ENCODE measurements at regions not wholly inside any gene's neighbourhood (a gene's known extent, or its start where the extent isn't known, plus 50 kb on each side); places are given as distances from the start of the nearest gene placed in this dataset.

DNA sequence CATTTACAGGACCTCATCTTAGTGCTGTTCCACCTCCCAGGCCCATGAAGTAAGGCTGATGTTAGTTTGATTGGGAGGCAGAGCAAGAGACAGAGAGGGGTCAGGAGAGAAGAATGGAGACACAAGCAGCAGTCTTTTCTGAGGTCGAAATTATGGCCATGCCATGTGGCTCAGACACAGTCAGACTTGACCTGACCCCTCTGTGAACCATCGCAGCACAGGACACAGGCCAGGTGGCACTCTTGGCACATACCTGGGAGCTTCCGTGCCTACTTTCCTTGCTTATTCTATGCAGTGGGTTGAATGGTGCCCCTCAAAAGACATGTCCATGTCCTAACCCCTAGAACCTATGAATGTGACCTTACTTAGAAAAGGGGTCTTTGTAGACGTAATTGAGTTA, 254.9 kb downstream of the MAFB start:
- no peak for DNase-seq (ENCODE audit: low spot score)
- intact Hi-C loops (cut with DNase I) = no loop called here

DNA sequence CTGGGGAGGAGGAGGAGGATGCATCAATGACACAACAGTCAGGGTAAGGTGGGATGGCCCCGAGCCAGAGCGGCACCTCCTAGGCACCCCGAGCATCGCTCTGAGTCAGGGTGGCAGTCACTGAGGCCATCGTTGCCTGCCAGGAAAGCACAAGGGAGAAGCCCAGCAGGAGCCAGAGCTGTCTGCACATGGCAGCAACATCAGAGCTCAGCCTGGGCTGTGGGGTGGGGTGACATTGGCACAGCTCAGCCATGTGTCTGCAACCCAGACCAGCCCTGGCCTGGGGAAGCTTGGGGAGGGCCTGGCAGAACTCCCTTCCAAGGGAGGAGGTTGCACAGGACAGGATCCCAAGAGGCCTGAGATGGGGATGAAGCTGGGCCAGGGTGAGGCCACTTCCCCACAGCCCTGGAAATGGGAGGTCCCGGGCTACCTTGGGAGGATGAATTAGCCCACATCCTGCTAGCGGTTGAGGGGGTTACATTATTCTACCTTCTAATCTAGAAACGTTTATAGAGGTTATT, 255.6 kb downstream of the MAFB start:
- DNase-seq (ENCODE audit: low spot score) = no peak

DNA sequence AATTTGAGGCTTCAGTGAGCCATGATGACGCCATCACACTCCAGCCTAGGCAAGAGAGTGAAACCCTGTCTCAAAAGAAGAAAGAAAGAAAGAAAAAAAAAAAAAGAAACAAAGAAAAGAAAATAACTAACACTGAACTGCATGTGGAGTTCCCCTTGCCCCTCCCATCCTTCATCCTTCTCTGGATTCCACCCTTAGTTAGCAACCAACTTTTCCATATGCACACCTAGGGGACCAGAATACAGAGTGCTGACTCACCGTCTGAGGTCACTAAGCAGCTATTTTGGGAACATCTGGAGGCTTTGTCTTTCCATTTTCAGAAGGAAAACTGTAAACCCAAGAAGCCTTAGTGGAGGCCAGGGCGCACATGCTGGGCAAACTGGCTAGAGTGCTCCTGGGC, 257.4 kb downstream of the MAFB start:
- no peak for DNase-seq (ENCODE audit: low spot score)
- intact Hi-C loops (cut with DNase I) = no loop called here

More for the DNA sequence above, 255.6 kb downstream of the MAFB start:
- intact Hi-C loops (cut with DNase I) = no loop called here

DNA sequence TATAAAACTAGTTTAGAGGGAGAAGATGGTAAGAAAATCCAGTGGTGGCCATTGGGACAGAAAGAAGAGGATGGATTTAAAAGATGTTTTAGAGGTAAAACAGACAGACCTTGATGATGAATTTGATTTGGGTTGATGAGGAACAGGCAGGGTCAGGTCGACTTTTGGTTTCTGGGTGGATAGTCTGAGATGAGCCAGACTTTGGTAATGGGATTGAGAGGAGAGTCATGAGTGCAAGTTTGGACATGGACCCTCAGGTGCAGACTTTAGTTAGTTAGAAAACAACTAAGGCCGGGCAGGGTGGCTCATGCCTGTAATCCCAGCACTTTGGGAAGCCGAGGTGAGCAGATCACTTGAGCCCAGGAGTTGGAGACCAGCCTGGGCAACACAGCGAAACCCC, 257.9 kb downstream of the MAFB start:
- intact Hi-C loops (cut with DNase I) = no loop called here
- no peak for DNase-seq (ENCODE audit: low spot score)

DNA sequence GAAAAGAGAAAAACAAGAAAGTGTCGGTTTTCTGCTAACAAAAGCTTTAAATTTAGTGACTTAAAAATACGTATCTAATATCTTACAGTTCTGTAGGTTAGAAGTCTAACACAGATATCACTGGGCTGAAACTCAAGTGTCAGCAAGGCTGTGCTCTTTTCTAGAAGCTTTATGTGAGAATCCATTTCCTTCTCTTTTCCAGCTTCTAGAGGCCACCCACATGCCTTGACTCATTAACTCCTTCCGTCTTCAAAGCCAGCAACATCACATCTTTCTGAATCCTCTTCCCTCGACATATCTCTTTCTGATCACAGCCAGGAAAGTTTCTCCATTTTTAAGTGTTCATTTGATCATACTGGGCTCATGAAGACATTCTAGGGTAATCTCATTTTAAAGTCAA, 262.0 kb downstream of the MAFB start:
- no peak for DNase-seq (ENCODE audit: low spot score)
- intact Hi-C loops (cut with DNase I) = no loop called here

DNA sequence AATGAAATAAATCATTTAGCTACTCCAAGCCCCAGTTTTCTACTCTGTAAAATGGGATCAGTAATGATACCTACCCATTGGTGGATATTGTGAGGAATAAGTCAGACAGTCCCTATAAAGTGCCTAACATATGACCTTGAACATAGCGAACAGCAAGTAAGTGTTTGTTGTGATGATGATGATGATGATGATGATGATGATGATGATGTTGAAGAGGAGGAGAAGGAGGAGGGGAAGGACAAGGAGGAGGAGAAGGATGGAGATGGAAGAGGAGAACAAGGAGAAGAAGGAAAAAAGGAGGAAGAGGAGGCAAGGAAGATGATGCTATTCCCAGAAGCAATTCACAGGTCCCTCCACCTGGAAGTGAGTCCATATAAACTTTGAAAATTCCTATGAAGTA, 264.3 kb downstream of the MAFB start:
- DNase-seq (ENCODE audit: low spot score) = no peak
- intact Hi-C loops (cut with DNase I) = no loop called here

DNA sequence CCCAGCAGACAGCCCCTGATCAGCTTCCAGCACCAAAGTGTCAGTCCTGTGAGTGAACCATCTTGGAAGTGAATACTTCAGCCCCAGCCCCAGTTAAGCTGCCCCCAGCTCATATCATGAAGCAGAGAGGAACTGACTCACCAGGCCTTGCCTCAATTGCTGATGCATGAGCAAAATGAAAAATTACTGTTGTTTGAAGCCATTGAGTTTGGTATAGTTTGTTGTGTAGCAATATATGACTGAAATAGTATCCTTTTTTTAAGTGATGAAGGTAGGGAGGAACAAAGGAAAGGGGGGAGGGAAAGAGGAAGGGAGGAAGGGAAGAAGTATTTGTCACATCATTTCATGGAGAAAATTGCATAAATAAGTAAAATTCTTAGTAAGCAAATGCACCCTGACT, 266.4 kb downstream of the MAFB start:
- intact Hi-C loops (cut with DNase I) = no loop called here
- DNase-seq (ENCODE audit: low spot score) = no peak

DNA sequence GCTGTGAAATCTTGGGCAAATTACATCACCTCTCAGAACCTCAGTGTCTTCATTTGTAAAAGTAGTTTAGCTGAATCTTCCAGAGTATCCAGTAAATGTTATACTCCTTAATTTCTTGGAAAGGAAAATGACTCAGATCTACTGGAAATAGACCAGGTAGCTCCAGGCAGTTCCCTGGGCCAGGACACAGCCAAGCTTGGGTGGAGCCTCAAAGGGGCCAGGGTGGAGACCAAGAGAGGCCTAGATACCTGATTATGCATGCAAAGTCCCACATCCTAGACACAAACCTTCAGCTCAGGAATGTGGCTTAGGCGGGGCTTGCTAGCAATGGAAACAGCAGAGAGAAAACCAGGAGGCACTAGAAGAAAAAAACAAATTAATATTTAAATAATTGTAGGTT, 272.8 kb downstream of the MAFB start:
- intact Hi-C loops (cut with DNase I) = no loop called here
- DNase-seq (ENCODE audit: low spot score) = no peak

DNA sequence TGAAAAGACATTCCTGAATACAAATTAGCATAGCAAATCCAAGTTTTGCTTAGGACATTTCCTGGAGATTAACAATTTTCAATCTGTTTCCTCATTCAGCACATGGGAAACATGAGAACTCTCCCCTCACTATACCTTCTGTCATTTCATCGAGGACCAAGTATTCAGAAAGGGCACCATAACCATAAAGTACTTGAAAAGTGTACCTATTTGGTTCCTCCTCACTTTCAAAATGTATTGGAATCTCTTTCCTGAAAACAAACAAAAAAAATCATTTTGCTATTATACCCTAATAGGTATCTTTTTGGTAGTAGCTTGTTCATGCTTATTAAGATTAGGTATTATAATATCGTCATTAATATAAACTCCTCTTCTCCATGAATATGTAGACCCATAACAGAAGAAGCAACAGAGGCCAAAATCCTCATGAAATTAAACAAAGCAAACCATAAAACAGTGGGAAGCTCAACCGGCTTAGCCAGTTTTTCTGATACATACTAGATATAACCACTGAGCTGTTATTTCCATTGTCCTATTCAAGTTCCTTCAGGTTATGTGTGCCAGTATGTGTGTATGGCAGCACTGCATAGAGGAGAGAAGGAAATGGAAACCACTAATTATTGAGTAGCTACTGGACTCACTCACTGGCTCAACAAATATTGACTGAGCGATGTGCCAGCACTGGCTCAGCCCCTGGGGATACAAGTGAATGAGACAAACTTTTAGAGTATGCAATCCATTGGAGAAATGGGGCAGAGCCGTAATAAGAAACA, 274.0 kb downstream of the MAFB start:
- intact Hi-C loops (cut with DNase I) = no loop called here
- no peak for DNase-seq (ENCODE audit: low spot score)

DNA sequence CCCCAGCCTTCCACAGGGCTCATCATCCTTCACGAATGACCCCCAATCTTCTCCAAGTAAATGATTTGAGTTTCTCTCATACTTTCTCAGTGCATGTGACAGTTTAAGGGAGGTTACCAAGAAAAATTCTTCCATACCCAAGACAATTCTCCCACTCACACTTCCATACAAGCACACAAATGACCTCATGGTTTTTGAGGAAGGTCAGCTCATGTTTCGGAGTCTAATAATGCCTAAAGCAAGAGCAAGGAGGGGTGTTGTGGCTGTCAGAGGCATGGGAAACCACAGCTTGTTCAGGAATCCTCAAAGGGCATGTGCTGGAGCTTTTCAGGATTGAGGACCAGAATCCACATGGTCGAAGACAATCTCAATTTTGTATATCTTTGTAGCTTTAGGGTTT, 279.0 kb downstream of the MAFB start:
- intact Hi-C loops (cut with DNase I) = no loop called here

DNA sequence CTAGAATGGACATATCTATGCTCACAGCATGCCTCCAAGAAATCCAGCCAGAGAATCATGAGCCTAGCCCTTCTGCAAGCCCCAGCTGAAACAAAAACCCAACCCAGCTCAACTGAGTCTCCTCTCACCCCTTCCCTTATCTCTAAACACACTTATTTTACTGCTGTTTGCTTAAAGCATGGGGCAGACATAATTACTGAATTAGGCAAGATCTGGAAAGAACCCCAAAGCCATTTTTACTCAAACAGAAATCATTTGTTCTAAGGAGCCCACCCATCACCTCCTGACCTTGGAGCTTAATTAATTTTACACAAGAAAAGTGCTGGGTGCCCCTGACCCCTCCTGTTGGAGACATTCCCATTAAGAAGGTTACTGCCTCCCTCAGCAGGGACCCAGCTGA, 291.6 kb downstream of the MAFB start:
- DNase-seq (ENCODE audit: low spot score) = no peak
- intact Hi-C loops (cut with DNase I) = no loop called here

More for the DNA sequence above, 279.0 kb downstream of the MAFB start:
- no peak for DNase-seq (ENCODE audit: low spot score)

DNA sequence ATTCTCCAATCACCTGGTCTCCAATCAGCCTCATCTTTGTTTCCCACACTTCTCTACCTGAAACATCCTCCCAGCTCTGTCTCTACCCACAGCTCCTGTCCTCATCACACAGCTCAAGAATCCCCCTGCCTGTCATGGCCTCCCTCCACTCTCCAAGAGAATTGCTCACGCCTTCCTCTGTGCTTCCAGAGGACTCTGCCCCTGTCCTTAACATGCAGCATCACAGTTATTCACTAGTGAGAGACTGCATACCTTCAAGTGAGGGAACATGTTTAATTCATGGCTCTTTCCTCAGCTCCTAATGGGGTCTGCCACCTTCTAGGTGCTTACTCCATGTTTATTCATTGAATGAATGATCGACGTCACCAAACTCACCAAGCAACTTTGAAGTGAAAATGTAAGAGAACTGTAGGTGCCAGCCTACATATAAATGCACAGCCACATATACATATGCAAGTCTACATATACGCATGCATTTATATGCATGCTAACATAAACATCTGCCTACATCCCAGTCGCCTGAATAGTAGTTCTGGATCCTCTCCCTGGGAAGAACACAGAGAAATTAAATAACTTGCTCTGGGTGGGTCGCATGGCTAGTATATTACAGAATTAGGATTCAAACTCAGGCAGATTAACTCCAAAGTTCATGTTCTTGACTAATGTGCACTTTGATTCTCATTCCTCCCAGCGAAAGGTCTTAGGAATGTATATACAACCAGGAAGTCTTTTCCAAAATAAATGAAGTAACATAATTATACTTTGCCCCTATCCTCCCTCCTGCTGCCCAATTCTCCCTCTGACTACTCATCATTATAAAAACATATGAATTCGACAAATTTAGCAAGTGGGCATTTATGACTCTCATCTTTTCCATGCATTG, 295.6 kb downstream of the MAFB start:
- DNase-seq (ENCODE audit: low spot score) = no peak
- intact Hi-C loops (cut with DNase I) = no loop called here

DNA sequence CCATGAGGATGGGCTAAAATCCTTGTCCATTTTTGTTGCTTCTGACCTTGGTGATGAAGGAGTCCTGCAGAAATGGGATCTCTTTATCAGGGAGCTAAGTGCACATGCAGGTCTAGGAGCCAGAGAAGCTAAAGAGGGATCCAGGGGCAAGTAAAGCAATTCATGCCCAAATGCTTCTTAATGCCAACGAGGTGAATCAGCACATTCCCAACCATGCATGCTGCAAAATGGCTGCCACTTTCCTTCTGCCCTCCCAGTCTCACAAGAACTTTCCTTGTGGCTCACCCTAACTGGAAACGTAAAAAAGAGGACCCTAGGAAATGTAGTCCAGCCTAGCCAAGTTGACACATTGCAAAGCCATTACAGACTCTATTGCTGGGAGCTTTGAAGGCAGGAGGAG, 298.4 kb downstream of the MAFB start:
- DNase-seq (ENCODE audit: low spot score) = no peak
- intact Hi-C loops (cut with DNase I) = no loop called here

DNA sequence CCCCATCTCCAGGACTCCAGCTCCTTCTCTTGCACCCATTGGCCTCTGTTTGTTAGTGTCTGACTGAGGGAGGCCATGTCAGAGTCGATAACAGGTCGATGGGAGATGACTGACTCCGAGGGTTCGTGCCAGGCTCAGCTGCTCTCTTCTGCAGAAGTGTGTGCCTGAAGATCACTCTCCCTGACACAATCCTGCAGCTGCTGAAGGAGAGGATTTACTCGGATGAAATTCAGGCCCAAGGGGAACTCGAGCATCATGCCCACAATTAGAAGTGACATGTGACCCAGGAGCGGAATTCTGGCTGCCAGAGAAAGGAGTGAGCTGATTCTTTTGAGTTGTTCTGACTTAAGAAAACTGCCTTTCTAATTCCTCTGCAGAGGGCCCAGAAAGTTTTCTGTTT, 318.2 kb downstream of the MAFB start:
- intact Hi-C loops (cut with DNase I) = no loop called here
- DNase-seq (ENCODE audit: low spot score) = no peak

DNA sequence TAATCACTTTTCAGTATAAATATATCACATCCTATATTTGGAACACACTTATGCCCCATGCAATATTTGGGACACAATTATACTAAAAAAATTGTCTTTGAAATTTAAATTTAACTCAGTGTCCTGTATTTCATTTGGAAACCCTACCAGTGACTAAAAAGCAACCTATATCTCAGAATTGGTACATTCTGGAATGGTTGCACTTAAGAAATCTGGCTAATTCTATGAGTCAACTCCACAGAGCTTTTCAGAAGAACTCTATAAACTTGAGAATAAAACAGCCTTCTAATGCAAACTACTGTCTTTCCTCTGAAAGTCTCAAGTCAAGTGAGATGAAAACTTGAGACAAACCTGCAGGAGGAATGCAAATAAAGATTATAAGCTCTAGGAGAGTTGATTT, 320.2 kb downstream of the MAFB start:
- intact Hi-C loops (cut with DNase I) = no loop called here
- DNase-seq (ENCODE audit: low spot score) = no peak

DNA sequence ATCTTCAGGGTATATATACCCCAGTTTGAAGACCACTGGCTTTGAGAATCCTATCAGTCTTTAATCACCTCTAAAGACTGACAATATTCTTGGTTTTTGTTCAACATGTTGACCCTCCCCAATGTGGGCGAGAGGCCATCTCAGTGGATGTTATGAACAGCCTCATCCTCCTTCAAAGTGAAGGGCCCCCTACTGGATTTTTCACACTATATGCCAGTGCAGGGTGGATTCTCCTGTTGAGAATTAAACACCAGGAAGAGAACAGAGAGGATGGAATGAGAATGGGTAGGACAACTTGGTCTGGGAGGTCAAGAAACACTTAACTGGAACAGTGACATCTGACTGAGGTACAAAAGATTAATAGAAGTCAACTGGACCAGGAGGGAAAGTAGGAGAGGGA, 327.1 kb downstream of the MAFB start:
- no peak for DNase-seq (ENCODE audit: low spot score)
- intact Hi-C loops (cut with DNase I) = no loop called here

DNA sequence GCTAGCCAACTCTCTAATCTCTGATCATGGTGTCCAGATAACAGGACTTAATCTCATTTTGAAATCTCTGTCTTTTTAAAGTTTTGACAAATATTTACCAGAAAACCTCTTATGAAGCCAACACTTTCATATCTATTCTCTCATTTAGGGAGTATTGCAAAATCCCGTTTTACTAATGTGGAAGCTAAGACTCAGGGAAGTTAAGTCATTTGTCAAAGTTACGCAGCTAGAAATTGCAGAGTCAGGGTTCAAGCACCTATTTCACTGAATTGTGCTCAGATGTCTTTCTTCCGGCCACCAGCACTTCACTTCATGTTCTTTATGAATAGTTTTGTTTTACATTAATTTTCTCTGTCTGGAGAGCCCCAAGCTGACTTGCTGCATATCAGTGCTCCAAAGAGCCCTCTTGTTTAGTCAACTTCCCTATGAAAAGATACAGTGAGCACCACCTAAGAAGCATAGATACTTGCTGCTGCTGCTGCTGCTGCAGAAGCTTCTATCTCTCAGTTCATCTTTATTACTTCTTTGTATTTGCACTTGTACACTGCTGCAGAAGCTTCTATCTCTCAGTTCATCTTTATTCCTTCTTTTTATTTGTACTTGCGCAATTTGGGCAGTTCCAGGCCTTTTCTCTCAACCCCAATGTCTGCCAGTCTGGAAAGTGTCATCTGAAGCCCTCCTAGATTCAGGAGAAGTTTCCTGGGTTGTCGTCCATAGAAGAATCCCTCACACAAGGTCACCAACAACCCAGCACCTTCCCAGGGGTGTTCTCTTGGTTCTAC, 329.7 kb downstream of the MAFB start:
- intact Hi-C loops (cut with DNase I) = no loop called here
- DNase-seq (ENCODE audit: low spot score) = no peak

DNA sequence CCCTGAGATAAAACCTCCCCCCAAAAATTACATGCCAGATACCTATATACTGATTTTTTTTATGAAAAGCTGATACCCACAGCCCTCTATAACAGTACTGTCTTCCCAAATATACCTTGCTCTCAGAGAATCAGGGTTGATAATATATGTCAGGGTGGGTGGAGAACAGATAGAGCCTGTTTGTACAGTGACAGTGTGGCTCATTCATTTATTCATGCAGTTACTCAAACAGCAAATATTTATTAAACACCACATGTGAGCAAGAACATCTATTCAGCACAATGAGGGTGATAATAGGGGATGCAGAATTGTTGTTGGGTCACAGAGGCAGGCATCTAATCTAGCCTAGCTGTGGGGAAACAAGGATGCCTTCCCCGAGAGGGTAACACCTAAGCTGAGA, 334.2 kb downstream of the MAFB start:
- intact Hi-C loops (cut with DNase I) = no loop called here
- DNase-seq (ENCODE audit: low spot score) = no peak

DNA sequence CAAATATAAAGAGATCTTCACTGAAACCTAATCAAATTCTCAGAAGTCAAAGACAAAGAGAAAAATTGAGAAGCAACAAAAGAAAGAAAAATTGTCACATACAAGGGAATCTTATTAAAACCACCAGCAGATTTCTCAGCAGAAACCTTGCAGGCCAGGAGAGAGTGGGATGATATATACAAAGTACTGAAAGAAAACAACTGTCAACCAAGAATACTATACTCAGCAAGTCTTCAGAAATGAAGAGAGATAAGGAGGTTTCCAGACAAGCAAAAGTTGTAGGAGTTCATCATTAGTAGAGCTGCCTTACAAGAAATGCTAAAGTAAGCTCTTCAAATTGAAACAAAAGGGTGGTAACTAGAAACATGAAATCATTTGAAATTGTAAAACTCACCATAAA, 345.6 kb downstream of the MAFB start:
- DNase-seq (ENCODE audit: low spot score) = no peak
- intact Hi-C loops (cut with DNase I) = no loop called here

DNA sequence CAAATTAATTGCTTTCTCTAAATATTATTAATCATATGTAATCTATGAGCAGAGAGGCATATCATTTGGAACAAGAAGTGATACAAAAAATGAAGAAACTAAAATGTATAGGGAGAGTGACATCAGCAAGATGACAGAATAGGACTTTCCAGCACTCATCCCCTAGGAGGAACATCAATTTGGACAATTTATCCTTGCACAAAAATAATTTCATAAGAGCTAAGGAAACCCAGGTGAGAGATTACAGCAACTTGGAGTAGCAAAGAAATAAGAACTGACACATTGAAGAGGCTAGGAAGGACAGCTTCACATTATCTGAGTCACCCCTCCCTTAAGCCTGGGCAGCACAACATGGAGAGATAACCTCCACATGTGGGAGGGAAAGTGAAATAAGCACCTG, 347.5 kb downstream of the MAFB start:
- DNase-seq (ENCODE audit: low spot score) = no peak
- intact Hi-C loops (cut with DNase I) = no loop called here
